Thyroid gland (tissue), 4 donors: ENCODE measurements at regions not wholly inside any gene's neighbourhood (a gene's known extent, or its start where the extent isn't known, plus 50 kb on each side); places are given as distances from the start of the nearest gene placed in this dataset.

Source experiments
- CTCF ChIP-seq, 6 experiments: fragments of 200-600 bp in 3 of 6; fragments of 450-650 bp in 3 of 6; sonication (generic) in 3 of 6; IDR thresholded peaks; one replicate each; pipeline ENCODE4 v1.5.1; 2016 to 2019; ENCODE audit warnings: antibody characterized with exemption in 6 of 6, mild to moderate bottlenecking in 2 of 6, inconsistent platforms in 1 of 6, moderate library complexity in 1 of 6
- POLR2A ChIP-seq, 2 donors: fragments of 450-650 bp; IDR thresholded peaks; one replicate each; pipeline ENCODE4 v1.6.1; 2017; ENCODE audit warnings: antibody characterized with exemption in 2 of 2, mild to moderate bottlenecking in 2 of 2, moderate library complexity in 1 of 2

DNA sequence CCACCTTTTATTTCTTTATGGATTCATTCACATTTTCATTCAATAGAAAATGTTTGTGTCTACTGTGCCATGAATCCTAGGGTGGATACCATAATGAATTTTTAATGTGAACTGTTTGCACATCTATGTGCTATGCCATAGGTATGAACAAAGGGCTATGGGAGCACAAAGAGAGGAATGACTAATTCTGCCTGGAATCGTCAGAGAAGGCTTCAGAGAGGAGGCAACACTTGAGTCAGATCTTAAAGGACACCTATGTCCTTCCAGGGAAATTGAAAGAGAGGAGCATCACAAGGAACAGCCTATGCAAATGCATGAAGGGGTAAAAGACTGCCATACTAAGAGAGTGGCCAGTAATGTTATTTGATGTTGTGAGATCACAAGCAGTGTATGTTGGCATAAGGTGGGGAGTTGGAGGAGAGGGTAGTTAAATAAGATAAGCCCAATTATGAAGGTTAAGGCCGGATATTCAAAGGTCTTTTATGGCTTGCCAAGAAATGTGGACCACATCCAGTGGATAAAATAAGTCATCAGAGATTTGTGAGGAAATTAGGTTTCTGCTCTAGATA, 246.7 kb downstream of the GRIN2B start:
- no peak for TF ChIP-seq POLR2A (IDR thresholded peaks at IDR 0.05)
- no peak for TF ChIP-seq CTCF (IDR thresholded peaks at IDR 0.05)
